Occipital lobe (tissue), 1 donor: ENCODE measurements at regions not wholly inside any gene's neighbourhood (a gene's known extent, or its start where the extent isn't known, plus 50 kb on each side); places are given as distances from the start of the nearest gene placed in this dataset.
"Not testable (repeated sequence)": the region's sequence is repeated elsewhere in the genome, so short reads cannot be mapped to it uniquely, and the experiment has no call there.

Source experiments
- DNase-seq: peaks from one replicate; lab custom pipeline; 2025; lab: John Stamatoyannopoulos, UW

DNA sequence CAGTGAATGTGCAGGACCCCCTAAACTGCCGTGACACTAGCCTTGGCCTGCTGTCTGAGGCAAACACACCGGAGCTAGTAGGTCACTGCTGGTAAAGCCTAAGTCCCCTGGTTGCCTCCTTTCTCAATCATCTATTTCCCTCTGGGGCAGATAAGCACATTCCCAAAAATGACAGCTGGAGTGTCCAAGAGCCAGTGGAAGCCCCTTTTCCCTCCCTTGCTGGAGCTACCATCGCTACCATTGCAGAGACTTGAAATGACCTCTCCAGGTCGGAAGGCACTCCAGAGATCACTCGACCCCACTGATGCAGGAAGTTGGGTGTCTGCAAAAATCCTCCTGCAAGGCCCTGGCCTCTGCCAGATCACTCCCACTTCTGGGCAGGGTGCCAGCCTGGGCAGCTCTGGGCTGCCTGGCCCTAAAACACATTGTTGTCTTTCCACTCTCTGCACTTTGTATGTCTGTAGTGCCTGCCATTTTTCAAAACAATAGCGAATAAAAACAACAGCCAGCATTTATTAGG is 235.9 kb downstream of the BCL2L11 start:
- not testable (repeated sequence) for DNase-seq

DNA sequence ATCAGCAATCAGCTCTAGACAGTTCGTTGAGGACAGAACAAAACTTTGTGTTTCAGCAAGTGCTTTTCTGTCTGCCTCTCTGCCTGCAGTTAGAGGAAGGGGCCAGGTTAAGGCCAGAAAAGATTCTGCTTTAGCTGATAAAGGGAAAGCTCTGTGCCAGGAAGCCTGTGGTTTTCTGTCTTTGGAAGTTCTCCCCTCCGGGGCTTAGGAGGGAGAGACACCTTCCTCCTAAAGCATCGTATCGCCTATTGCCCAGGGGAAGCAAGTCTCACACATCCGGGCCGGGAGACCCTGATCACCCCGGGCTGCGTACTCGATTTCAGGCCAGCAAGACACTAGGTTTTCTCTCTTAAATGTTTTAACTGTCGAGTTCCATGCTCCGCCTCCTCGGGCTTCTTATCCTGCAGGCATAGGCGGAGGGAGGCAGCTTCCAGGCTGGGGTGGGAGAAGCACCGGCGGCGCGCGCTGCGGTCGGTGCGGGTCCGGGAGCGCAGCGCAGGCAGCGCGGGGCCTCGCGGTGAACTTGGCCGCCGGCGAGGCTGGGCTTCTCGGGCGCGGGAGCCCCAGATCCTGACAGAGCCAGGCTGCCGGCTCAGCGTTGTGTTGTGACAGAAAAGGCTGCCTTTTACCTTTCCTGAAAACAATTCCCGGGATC is 245.4 kb downstream of the BCL2L11 start:
- not testable (repeated sequence) for DNase-seq

DNA sequence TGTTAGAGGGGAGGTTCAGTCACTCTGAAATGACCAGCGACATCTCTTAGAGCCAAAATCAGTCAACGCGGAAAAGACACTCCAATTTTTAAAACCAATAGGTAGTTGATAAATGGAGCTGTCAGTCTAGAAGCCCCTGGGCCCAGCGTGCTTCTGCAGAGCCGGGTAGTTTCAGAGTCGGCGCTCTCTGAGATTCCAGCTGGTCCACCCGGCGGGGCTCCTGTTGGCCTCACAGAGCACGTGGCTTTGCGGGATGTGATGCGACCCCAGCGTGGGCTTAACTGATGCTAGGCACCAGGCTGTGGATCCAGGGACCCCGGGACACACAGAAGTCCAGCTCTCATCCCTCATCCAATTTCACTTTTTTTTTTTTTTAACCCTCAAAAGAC is 245.9 kb downstream of the BCL2L11 start:
- not testable (repeated sequence) for DNase-seq

DNA sequence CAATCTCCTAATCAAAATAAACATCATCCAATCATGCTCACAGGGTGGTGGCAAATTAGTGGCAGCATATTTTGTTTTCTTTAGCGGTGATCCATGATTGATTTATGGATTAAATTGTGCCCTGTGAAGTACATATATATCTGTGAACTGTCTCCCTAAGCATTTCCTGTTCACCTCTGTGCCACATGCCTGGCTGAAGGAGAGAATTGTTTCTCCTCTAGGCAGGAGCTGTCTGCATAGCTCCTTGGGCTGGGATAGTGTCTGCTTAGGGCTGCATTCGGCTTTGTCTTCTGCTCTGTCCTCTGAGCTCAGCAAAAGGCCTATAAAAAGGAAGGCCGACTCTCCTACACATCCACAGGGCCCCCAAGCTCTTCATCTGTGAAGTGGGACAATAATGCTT is 246.4 kb downstream of the BCL2L11 start:
- not testable (repeated sequence) for DNase-seq

- DNase-seq, result not testable (repeated sequence)
These were observed 247.2 kb downstream of the BCL2L11 start for GRCh38 chr2:111367871-111368270.

DNA sequence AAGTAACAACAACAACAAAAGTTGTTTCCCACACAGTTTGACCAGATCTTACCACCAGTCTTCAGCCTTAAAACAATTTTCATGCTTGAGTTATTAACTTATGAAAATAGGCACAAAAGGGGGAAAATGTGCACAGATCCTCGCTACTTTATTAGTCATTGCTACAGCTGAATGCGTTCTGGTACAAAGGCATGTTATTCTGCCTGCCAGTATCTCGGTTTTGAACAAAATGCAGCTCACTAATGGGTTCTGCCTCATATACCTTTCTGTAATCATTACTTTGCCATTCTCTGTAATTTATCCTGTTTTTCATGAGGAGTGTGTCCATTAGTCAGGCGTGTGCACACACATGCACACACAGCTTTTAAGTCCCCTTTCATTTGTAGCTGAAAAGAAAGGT is 247.6 kb downstream of the BCL2L11 start:
- not testable (repeated sequence) for DNase-seq

DNA sequence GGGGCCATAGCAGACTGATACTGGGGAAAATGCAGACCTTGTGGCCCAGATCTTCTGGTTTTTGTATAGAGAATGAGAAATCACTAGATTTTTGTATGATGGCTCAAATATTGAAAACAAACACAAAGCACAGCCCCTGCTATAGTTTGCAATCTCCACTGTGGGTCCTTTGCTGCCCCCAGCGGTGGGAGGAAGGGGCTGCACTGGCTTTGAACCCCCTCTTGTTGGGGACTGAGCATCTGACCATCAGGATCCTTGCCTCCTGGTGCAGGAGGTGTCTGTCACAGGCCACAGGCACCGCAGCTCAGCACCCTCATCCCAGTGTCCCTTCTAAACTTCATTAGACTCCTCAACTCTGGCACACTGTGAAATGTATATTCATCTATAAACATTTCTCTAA is 252.3 kb downstream of the BCL2L11 start:
- DNase-seq, result not testable (repeated sequence)

GRCh38 chr2:111373989-111374388 is 253.3 kb downstream of the BCL2L11 start:
- DNase-seq, result not testable (repeated sequence)

DNA sequence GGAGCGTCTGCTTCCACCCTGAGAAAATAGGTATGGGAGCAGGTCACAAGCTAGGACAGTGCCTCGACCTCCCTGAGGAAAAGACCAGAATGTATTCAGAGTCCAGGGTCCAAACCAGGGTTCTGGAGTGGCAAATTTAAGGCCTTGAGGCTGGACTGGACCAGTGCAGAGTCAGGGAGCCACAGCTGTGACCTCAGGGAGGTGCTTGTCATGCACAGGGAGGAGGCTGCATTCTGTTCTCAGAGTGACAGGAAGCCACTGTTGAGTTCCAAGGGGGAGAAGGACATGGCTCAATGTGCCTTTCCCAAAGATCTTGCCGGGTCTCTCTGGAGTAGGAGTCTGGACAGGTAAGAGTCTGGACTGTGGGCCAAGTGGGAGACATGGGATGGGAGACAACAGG is 254.0 kb downstream of the BCL2L11 start:
- not testable (repeated sequence) for DNase-seq

DNA sequence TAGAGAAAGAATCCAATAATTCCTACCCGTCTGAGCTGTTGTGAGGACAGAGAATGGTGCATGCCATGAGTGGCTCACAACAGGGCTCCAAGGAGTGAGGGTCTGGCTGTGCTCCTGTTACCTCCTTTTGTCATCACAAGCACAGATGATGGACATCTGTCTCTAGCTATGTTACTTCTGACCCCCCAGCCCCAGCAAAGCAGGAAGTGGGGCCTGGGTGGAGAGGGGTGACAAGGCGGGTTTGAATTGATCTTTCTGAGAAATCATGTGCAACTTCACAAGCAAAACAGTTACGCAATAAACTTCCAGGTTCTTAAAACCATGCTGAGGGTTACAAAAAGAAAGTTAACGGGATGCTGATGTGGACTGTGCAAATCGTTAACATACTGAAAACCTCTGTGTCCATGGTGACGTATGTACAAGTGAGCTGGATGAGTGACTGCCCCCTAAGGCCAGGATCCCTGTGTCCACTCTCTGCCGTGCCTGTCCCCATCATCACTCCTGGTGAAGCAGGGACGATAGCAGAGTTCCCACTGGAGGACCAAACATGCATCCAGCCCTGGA is 254.7 kb downstream of the BCL2L11 start:
- not testable (repeated sequence) for DNase-seq

- not testable (repeated sequence) for DNase-seq
These were observed 255.7 kb downstream of the BCL2L11 start for GRCh38 chr2:111376272-111376970.

DNA sequence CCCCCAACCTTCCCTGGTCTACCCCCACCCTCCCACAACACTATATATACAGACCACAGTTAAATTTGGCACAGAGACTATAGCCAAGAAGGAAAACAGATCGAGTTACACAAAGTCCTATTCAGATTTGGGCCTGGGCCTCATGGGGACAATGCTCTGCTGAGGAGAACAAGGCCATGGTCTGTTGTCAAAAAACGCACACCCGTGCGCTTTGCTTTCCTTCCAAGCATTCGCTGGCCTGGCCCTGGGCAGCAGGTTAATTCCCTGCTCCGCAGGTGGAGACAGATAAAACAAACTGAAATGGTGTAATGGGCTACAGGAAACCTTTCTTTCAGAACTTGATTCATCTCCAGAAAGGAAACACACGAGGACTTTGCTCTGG is 256.2 kb downstream of the BCL2L11 start:
- not testable (repeated sequence) for DNase-seq

DNA sequence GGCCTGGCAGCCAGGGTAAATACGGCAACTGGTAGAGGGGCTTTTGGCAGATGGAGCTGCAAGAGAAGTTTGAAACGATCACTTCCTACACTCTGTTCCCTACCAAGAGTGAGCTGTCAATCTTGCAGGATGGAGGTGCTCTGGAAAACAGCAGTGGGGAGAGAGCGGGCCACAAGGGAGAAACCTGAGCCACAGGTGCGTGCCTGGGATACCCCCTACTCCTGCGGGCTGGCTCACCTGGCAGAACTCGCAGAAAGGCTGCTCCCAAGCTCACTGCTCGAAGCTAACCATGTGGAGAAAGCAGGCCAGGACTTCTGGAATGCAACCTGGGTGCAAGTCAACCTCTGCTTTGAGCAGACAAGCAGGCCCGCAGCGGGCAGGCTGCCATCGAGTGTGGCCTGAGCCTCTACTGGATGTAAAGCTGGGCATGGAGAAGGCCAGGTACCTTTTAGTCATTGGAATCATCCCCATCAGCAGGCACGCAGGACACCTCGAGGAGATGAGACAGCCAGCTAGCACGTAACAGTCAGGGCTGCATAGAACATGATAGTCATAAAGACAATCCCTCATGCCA is 256.8 kb downstream of the BCL2L11 start:
- DNase-seq, result not testable (repeated sequence)

DNA sequence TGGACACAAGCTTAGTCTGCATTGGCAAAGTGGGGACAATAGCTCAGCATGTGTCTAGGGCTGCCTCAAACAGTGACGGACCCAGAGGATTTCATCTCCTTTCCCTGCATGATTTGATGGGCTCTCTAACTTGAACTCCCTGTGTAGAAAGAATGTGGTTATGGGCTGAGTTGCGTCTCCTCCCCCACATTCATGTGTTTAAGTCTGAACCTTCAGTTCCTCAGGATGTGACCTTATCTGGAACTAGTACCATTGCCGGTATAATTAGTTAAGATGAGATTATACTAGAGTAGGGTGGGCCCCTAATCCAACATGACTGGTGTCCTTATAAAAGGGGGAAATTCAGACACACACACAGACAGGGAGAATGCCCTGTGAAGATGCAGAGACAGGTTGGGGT is 257.6 kb downstream of the BCL2L11 start:
- DNase-seq, result not testable (repeated sequence)

- DNase-seq, result not testable (repeated sequence)
These were observed 260.2 kb downstream of the BCL2L11 start for GRCh38 chr2:111380733-111381439.

GRCh38 chr2:111381530-111382306 is 261.0 kb downstream of the BCL2L11 start:
- DNase-seq, result not testable (repeated sequence)

- not testable (repeated sequence) for DNase-seq
These were observed 261.8 kb downstream of the BCL2L11 start for GRCh38 chr2:111382507-111382906.

- not testable (repeated sequence) for DNase-seq
These were observed 262.6 kb downstream of the BCL2L11 start for GRCh38 chr2:111383311-111383710.

DNA sequence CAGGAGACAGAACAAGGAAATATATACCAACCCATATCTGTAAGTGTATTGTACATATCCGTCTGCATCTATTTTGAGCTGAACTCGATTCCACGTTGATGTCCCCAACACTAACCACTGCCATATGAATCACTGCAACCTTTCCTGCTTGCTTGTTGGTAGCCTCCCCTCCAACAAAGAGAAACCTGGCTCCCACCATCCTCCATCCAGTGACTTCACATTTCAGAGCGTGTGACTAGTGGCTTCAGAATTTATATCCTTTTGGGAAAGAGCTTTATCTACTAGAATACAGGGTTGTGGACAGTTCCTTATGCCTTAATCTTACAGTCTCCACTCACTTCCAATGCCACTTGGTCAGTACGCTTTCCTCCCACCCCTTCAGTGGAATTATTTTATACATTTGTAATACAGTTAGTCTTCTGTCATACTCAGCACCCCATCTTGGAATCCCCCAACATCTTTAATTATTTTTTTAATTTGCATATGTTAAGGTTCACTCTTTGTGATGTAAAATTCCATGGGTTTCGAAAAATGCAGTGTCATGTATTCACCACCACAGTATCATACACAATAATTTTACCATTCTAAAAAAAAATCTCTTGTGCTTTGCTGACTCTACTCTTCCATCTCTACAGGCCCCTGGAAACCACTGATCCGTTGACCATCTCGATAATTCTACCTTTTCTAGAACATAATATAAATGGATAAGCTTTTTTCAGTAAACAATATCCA is 264.7 kb downstream of the BCL2L11 start:
- not testable (repeated sequence) for DNase-seq

DNA sequence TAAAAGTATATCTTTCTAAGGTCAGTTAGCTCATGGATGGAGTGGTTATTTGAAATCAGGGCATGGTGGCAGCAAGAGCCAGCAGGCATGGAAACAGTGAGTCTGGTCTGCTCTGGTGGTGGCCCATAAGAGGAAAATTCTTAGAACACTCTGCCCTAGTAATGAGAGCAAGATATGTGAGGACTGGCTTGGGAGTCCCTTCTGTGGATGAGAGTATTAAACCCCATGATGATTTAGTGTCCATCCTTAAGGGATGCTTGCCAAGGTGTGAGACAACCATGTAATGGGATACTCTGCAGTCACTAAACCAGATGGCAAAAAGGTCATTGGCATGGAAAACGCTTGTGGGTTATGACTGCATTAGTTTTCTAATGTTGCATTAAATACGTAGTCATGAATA is 269.9 kb downstream of the BCL2L11 start:
- DNase-seq, result not testable (repeated sequence)
